Endothelial cell of umbilical vein (primary cell): ENCODE measurements at regions not wholly inside any gene's neighbourhood (a gene's known extent, or its start where the extent isn't known, plus 50 kb on each side); places are given as distances from the start of the nearest gene placed in this dataset.

Experiments used
- BruUV-seq: library from RNA; stranded (reverse); fragments of 400-500 nt; replicated peaks from 2 replicates; lab custom pipeline; 2021; lab: Mats Ljungman, UMichigan
- CTCF ChIA-PET: fragments of 300-600, 350-600 bp; sonication (Branson Sonifier 250); formaldehyde crosslinking; loops from one replicate; lab custom pipeline; 2021; ENCODE audit warnings: antibody characterized with exemption, inconsistent platforms; lab: Charles Lee
- POLR2A ChIA-PET: fragments of 300-600, 350-600 bp; sonication (Branson Sonifier 250); formaldehyde crosslinking; loops from one replicate; lab custom pipeline; 2021; ENCODE audit warnings: antibody characterized with exemption, inconsistent platforms; lab: Charles Lee
- DNase-seq: peaks from one replicate; pipeline ENCODE4 v3.0.0-alpha.2; 2011; ENCODE audit warnings: low read depth, low spot score
- FAIRE-seq: peaks from 2 replicates; lab custom pipeline; 2011; peaks lifted over from hg19 to GRCh38; lab: Jason Lieb, UNC
- H2AFZ ChIP-seq: 2 replicates; pipeline ENCODE4 v1.6.0; 2012; ENCODE audit warnings: low read depth, low read length, control low read depth, inconsistent platforms
- H3K27ac ChIP-seq: 2 replicates; pipeline ENCODE4 v1.5.1; 2011; ENCODE audit warnings: low read depth, mild to moderate bottlenecking, control low read depth, low read length, moderate library complexity; ENCODE audit not compliant: insufficient read depth
- H3K27me3 ChIP-seq, 2 experiments: 2 replicates each; pipeline versions ENCODE4 v1.6.0 to v1.6.1; 2011; ENCODE audit warnings: low read length in 2 of 2, mixed read lengths in 1 of 2; ENCODE audit not compliant: control insufficient read depth in 2 of 2, insufficient read depth in 2 of 2
- H3K36me3 ChIP-seq, 2 experiments: 2 replicates in 1 of 2; 3 replicates in 1 of 2; pipeline ENCODE4 v1.5.1; 2011; ENCODE audit warnings: low read length in 2 of 2, mild to moderate bottlenecking in 1 of 2, moderate library complexity in 1 of 2; ENCODE audit not compliant: control insufficient read depth in 2 of 2, insufficient read depth in 2 of 2; ENCODE audit errors: extremely low read depth in 1 of 2
- H3K4me1 ChIP-seq: 3 replicates; pipeline ENCODE4 v1.5.1; 2011; ENCODE audit warnings: mild to moderate bottlenecking, low read length; ENCODE audit not compliant: control insufficient read depth, insufficient read depth; ENCODE audit errors: extremely low read depth
- H3K4me2 ChIP-seq: 2 replicates; pipeline ENCODE4 v1.6.1; 2011; ENCODE audit warnings: low read length, control low read depth, mixed read lengths; ENCODE audit not compliant: insufficient read depth
- H3K4me3 ChIP-seq, 3 experiments: fragments of 200-600 bp in 1 of 3; sonication (generic), shearing (Covaris generic) in 1 of 3; replicated peaks in 1 of 3; 2 replicates each; pipeline ENCODE4 v1.5.1; 2011 to 2016; ENCODE audit warnings: control low read depth in 3 of 3, low read length in 3 of 3, mild to moderate bottlenecking in 2 of 3, inconsistent platforms in 1 of 3, low read depth in 1 of 3, moderate library complexity in 1 of 3; ENCODE audit not compliant: insufficient read depth in 1 of 3
- H3K79me2 ChIP-seq: 2 replicates; pipeline ENCODE4 v1.6.0; 2012; ENCODE audit warnings: low read length, inconsistent platforms; ENCODE audit not compliant: control insufficient read depth, insufficient read depth
- H3K9ac ChIP-seq: replicated peaks from 2 replicates; pipeline ENCODE3; 2011; ENCODE audit warnings: low read length, control low read depth; ENCODE audit not compliant: insufficient read depth; ENCODE audit errors: extremely low read depth
- H3K9me1 ChIP-seq: replicated peaks from 3 replicates; pipeline ENCODE4 v1.6.0; 2011; ENCODE audit warnings: mild to moderate bottlenecking, low read length; ENCODE audit not compliant: control insufficient read depth, insufficient read depth; ENCODE audit errors: extremely low read depth
- H3K9me3 ChIP-seq: replicated peaks from 2 replicates; pipeline ENCODE4 v1.5.1; 2012; ENCODE audit warnings: low read length, inconsistent platforms; ENCODE audit not compliant: control insufficient read depth, insufficient read depth
- H4K20me1 ChIP-seq: replicated peaks from 2 replicates; pipeline ENCODE3; 2011; ENCODE audit warnings: mild to moderate bottlenecking, low read length; ENCODE audit not compliant: control insufficient read depth, insufficient read depth; ENCODE audit errors: extremely low read depth
- EZH2 ChIP-seq: IDR thresholded peaks from 2 replicates; pipeline ENCODE4 v1.6.1; 2012; ENCODE audit warnings: borderline replicate concordance, low read depth, mild to moderate bottlenecking, moderate library complexity, low read length, inconsistent platforms; ENCODE audit not compliant: severe bottlenecking
- FOS ChIP-seq: IDR thresholded peaks from 2 replicates; pipeline ENCODE4 v1.6.1; 2011; ENCODE audit warnings: mild to moderate bottlenecking, low read length, moderate library complexity, borderline replicate concordance; ENCODE audit not compliant: insufficient read depth
- GATA2 ChIP-seq: IDR thresholded peaks from 2 replicates; pipeline ENCODE4 v1.7.0; 2011; ENCODE audit warnings: low read depth, mild to moderate bottlenecking, moderate library complexity, mixed read lengths, low read length; ENCODE audit not compliant: insufficient read length, insufficient read depth
- JUN ChIP-seq: IDR thresholded peaks from 2 replicates; pipeline ENCODE4 v1.6.1; 2011; ENCODE audit warnings: borderline replicate concordance, low read depth; ENCODE audit not compliant: insufficient read length, insufficient read depth
- MAX ChIP-seq: IDR thresholded peaks from 2 replicates; pipeline ENCODE4 v1.6.1; 2011; ENCODE audit not compliant: insufficient read depth, insufficient read length
- MYC ChIP-seq: IDR thresholded peaks from one replicate; pipeline ENCODE4 v1.6.1; 2011; ENCODE audit warnings: mild to moderate bottlenecking, low read depth, low read length
- POLR2A ChIP-seq: IDR thresholded peaks from 2 replicates; pipeline ENCODE4 v1.6.1; 2012; ENCODE audit warnings: low read depth, mild to moderate bottlenecking, control low read depth, low read length
- POLR2AphosphoS5 ChIP-seq: IDR thresholded peaks from 2 replicates; pipeline ENCODE4 v1.6.1; 2012; ENCODE audit warnings: low read depth, mild to moderate bottlenecking, control low read depth, low read length, moderate library complexity; ENCODE audit not compliant: insufficient read depth
- dilution Hi-C: fragments of 300-500 bp; cut with MboI; formaldehyde crosslinking; loops from one replicate; pipeline ENCODE4 v1.15.0; 2019; ENCODE audit warnings: low sequenced_read_pairs; ENCODE audit not compliant: extremely low pct_ligation_motif_present
- intact Hi-C: fragments of 100-400 bp; cut with micrococcal nuclease; formaldehyde crosslinking; loops from one replicate; pipeline ENCODE4 v1.10.0; 2022
- TF ChIP-seq, protein P1 (sequence below), 2 donors: IDR thresholded peaks; 1 replicate in 1 of 2; 2 replicates in 1 of 2; pipeline ENCODE4 v1.5.1; 2011; ENCODE audit warnings: low read length in 2 of 2, mild to moderate bottlenecking in 2 of 2, moderate library complexity in 2 of 2, control low read depth in 1 of 2, inconsistent platforms in 1 of 2, low read depth in 1 of 2; ENCODE audit not compliant: insufficient read depth in 1 of 2; ENCODE audit errors: extremely low read depth in 1 of 2

GRCh38 chr15:58286523-58286922, 145.3 kb upstream of the LIPC start:
- TF ChIP-seq MYC (no peak), MAX (no peak), JUN (no peak), POLR2A (no peak), GATA2 (no peak), EZH2 (no peak), POLR2AphosphoS5 (no peak), FOS (no peak)
- TF ChIP-seq, protein P1, sequence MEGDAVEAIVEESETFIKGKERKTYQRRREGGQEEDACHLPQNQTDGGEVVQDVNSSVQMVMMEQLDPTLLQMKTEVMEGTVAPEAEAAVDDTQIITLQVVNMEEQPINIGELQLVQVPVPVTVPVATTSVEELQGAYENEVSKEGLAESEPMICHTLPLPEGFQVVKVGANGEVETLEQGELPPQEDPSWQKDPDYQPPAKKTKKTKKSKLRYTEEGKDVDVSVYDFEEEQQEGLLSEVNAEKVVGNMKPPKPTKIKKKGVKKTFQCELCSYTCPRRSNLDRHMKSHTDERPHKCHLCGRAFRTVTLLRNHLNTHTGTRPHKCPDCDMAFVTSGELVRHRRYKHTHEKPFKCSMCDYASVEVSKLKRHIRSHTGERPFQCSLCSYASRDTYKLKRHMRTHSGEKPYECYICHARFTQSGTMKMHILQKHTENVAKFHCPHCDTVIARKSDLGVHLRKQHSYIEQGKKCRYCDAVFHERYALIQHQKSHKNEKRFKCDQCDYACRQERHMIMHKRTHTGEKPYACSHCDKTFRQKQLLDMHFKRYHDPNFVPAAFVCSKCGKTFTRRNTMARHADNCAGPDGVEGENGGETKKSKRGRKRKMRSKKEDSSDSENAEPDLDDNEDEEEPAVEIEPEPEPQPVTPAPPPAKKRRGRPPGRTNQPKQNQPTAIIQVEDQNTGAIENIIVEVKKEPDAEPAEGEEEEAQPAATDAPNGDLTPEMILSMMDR (IDR thresholded peaks at IDR 0.05; ENCODE audit: extremely low read depth in 1 of 2, insufficient read depth in 1 of 2, low read depth in 1 of 2, low read length in 2 of 2), result no peak
- dilution Hi-C loops, result no loop called here
- H2AFZ ChIP-seq, result no peak overlapping the region

More at GRCh38 chr15:58286523-58286922, 145.3 kb upstream of the LIPC start:
- H3K36me3 ChIP-seq, result no peaks in the 10 kb centered on the region
- no peaks in the 10 kb centered on the region for H3K79me2 ChIP-seq
- H3K4me3 ChIP-seq, result no peak overlapping the region
- intact Hi-C loops, result no loop called here
- H3K9me1 ChIP-seq, result no peaks in the 10 kb centered on the region
- H3K27ac ChIP-seq, result no peak overlapping the region
- no peak overlapping the region for H3K4me2 ChIP-seq
- no TSS peak for BruUV-seq
- peaks cover 0 to 3% of the 10 kb centered on the region in 2 experiments for H3K27me3 ChIP-seq
- H3K9me3 ChIP-seq, result no peaks in the 10 kb centered on the region
- ChIA-PET CTCF (interaction anchor here (0.9 kb wide), 1 partner anchor 30 kb away, joined by 3 read pairs; no protein-coding TSS in a partner anchor), POLR2A (no interaction called here)
- no peak for DNase-seq
- FAIRE-seq, result no peak
- no peak overlapping the region for H3K9ac ChIP-seq
- H3K4me1 ChIP-seq, result no peaks in the 10 kb centered on the region
- H4K20me1 ChIP-seq, result no peaks in the 10 kb centered on the region
